Breast epithelium (tissue), 3 donors: ENCODE measurements at regions not wholly inside any gene's neighbourhood (a gene's known extent, or its start where the extent isn't known, plus 50 kb on each side); places are given as distances from the start of the nearest gene placed in this dataset.

Experiments used
- POLR2A ChIP-seq: fragments of 450-650 bp; IDR thresholded peaks from one replicate; pipeline ENCODE4 v1.6.1; 2016; ENCODE audit warnings: antibody characterized with exemption, mild to moderate bottlenecking, moderate library complexity
- POLR2AphosphoS5 ChIP-seq, 3 donors: sonication (generic); formaldehyde crosslinking; IDR thresholded peaks; one replicate each; pipeline ENCODE4 v1.6.1; 2017; ENCODE audit warnings: antibody characterized with exemption in 3 of 3
- TF ChIP-seq, protein P1 (sequence below), 3 donors: fragments of 450-650 bp; IDR thresholded peaks; one replicate each; pipeline ENCODE4 v1.5.1; 2016 to 2017; ENCODE audit warnings: antibody characterized with exemption in 3 of 3, mild to moderate bottlenecking in 3 of 3, moderate library complexity in 3 of 3

DNA sequence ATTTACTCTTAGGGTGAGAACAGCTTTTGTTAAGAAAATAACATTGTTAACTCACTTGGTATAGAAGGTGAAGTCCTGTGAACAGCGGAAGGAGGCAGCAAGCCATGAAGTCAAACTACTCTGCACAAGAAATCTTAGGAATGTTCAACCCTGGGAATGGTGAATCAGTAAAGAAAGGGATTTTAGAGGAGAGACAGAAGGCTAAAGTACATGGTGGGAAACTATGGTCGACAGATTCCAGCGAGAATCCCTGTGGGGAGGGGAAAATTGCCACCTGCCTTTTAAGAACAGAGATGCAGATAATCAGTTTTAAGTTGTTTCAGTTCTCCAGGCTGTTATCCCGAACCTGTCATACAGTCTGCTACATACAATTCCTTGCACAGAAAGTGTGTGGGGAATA is 63.2 kb upstream of the PTPRR start:
- TF ChIP-seq, protein P1, sequence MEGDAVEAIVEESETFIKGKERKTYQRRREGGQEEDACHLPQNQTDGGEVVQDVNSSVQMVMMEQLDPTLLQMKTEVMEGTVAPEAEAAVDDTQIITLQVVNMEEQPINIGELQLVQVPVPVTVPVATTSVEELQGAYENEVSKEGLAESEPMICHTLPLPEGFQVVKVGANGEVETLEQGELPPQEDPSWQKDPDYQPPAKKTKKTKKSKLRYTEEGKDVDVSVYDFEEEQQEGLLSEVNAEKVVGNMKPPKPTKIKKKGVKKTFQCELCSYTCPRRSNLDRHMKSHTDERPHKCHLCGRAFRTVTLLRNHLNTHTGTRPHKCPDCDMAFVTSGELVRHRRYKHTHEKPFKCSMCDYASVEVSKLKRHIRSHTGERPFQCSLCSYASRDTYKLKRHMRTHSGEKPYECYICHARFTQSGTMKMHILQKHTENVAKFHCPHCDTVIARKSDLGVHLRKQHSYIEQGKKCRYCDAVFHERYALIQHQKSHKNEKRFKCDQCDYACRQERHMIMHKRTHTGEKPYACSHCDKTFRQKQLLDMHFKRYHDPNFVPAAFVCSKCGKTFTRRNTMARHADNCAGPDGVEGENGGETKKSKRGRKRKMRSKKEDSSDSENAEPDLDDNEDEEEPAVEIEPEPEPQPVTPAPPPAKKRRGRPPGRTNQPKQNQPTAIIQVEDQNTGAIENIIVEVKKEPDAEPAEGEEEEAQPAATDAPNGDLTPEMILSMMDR (IDR thresholded peaks at IDR 0.05), result no peak
- no peak for TF ChIP-seq POLR2A
- TF ChIP-seq POLR2AphosphoS5 (IDR thresholded peaks at IDR 0.05), result no peak
